ENCODE measurements at regions not wholly inside any gene's neighbourhood (a gene's known extent, or its start where the extent isn't known, plus 50 kb on each side); places are given as distances from the start of the nearest gene placed in this dataset.
"Not testable (repeated sequence)": the region's sequence is repeated elsewhere in the genome, so short reads cannot be mapped to it uniquely, and the experiment has no call there.

GRCh38 chrX:129347291-129347690, 176.0 kb downstream of the SMARCA1 start:
- TF ChIP-seq, protein P1, sequence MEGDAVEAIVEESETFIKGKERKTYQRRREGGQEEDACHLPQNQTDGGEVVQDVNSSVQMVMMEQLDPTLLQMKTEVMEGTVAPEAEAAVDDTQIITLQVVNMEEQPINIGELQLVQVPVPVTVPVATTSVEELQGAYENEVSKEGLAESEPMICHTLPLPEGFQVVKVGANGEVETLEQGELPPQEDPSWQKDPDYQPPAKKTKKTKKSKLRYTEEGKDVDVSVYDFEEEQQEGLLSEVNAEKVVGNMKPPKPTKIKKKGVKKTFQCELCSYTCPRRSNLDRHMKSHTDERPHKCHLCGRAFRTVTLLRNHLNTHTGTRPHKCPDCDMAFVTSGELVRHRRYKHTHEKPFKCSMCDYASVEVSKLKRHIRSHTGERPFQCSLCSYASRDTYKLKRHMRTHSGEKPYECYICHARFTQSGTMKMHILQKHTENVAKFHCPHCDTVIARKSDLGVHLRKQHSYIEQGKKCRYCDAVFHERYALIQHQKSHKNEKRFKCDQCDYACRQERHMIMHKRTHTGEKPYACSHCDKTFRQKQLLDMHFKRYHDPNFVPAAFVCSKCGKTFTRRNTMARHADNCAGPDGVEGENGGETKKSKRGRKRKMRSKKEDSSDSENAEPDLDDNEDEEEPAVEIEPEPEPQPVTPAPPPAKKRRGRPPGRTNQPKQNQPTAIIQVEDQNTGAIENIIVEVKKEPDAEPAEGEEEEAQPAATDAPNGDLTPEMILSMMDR (IDR thresholded peaks at IDR 0.05; ENCODE audit: insufficient read depth, low read length, poor library complexity, severe bottlenecking): no peak
- TF ChIP-seq EZH2phosphoT487 (conservative IDR thresholded peaks at IDR 0.05; ENCODE audit: low read length): no peak
- no peaks in the 10 kb centered on the region for H3K79me2 ChIP-seq (ENCODE audit: insufficient read depth, low read length)
- no peaks in the 10 kb centered on the region for H3K9me2 ChIP-seq (replicated peaks; ENCODE audit: insufficient read depth, low read length)
- H3K27ac ChIP-seq (ENCODE audit: low read depth, low read length): no peak overlapping the region
- H3F3A ChIP-seq (ENCODE audit: insufficient read depth): no peaks in the 10 kb centered on the region
- no peaks in the 10 kb centered on the region for H3K9me3 ChIP-seq (ENCODE audit: insufficient read depth, low read length)
- no peaks in the 10 kb centered on the region for H3K27me3 ChIP-seq (ENCODE audit: low read length)
- H3K36me3 ChIP-seq (ENCODE audit: low read length): no peaks in the 10 kb centered on the region
- no peak overlapping the region for H3K9ac ChIP-seq (ENCODE audit: low read length)
- no peaks in the 10 kb centered on the region for H4K20me1 ChIP-seq (ENCODE audit: low read depth, low read length)
- H3K4me3 ChIP-seq (ENCODE audit: insufficient read depth, low read length, poor library complexity, severe bottlenecking): no peak overlapping the region
- no peak overlapping the region for H3K4me2 ChIP-seq (ENCODE audit: low read depth, low read length, poor library complexity, severe bottlenecking)
- no peak overlapping the region for H2AFZ ChIP-seq (ENCODE audit: low read depth, low read length, severe bottlenecking)

DNA sequence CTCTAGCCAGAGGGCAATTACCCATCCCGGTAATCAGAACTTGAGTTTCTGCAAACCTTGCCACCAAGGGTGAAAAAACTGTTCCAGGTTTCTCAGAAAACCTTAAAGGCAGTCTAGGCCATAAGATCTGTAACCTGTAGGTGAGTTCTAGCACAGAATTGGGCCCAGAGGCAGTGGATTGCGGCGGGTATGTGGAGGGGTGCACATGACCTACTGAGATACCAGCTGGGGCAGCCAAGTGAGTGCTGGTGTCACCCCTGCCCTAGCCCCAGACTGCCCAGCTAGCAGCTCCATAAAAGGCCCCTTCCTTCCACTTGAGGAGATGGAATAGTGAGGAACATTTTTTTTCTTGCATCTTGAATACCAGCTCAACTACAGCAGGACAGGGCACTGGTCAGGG, 176.7 kb downstream of the SMARCA1 start:
- Histone ChIP-seq H4K20me1 (ENCODE audit: low read depth, low read length) (no peaks in the 10 kb centered on the region), H3K27ac (ENCODE audit: low read depth, low read length) (no peak overlapping the region), H3K9me3 (ENCODE audit: insufficient read depth, low read length) (no peaks in the 10 kb centered on the region), H3K36me3 (ENCODE audit: low read length) (no peaks in the 10 kb centered on the region), H2AFZ (ENCODE audit: low read depth, low read length, severe bottlenecking) (no peak overlapping the region), H3F3A (ENCODE audit: insufficient read depth) (no peaks in the 10 kb centered on the region), H3K79me2 (ENCODE audit: insufficient read depth, low read length) (no peaks in the 10 kb centered on the region), H3K27me3 (ENCODE audit: low read length) (no peaks in the 10 kb centered on the region), H3K9ac (ENCODE audit: low read length) (no peak overlapping the region), H3K4me2 (ENCODE audit: low read depth, low read length, poor library complexity, severe bottlenecking) (no peak overlapping the region), H3K4me3 (ENCODE audit: insufficient read depth, low read length, poor library complexity, severe bottlenecking) (no peak overlapping the region), H3K9me2 (replicated peaks; ENCODE audit: insufficient read depth, low read length) (no peaks in the 10 kb centered on the region)
- TF ChIP-seq, protein P1 (IDR thresholded peaks at IDR 0.05; ENCODE audit: insufficient read depth, low read length, poor library complexity, severe bottlenecking): no peak
- TF ChIP-seq EZH2phosphoT487 (conservative IDR thresholded peaks at IDR 0.05; ENCODE audit: low read length): no peak

GRCh38 chrX:129337264-129337663, 186.0 kb downstream of the SMARCA1 start:
- H2AFZ ChIP-seq (ENCODE audit: low read depth, low read length, severe bottlenecking); H3K4me3 ChIP-seq (ENCODE audit: insufficient read depth, low read length, poor library complexity, severe bottlenecking); H3K9ac ChIP-seq (ENCODE audit: low read length); H3K9me2 ChIP-seq (replicated peaks; ENCODE audit: insufficient read depth, low read length); H3F3A ChIP-seq (ENCODE audit: insufficient read depth); H3K4me2 ChIP-seq (ENCODE audit: low read depth, low read length, poor library complexity, severe bottlenecking); H4K20me1 ChIP-seq (ENCODE audit: low read depth, low read length); H3K27ac ChIP-seq (ENCODE audit: low read depth, low read length); H3K27me3 ChIP-seq (ENCODE audit: low read length); H3K79me2 ChIP-seq (ENCODE audit: insufficient read depth, low read length); H3K36me3 ChIP-seq (ENCODE audit: low read length); H3K9me3 ChIP-seq (ENCODE audit: insufficient read depth, low read length): not testable (repeated sequence)

GRCh38 chrX:129323115-129323514, 200.2 kb downstream of the SMARCA1 start:
- no peak overlapping the region for H3K27ac ChIP-seq (ENCODE audit: low read depth, low read length)
- no peak overlapping the region for H3K4me3 ChIP-seq (ENCODE audit: insufficient read depth, low read length, poor library complexity, severe bottlenecking)
- H2AFZ ChIP-seq (ENCODE audit: low read depth, low read length, severe bottlenecking): no peak overlapping the region
- H3K9me3 ChIP-seq (ENCODE audit: insufficient read depth, low read length): no peaks in the 10 kb centered on the region
- H3K9ac ChIP-seq (ENCODE audit: low read length): no peak overlapping the region
- H3K27me3 ChIP-seq (ENCODE audit: low read length): no peaks in the 10 kb centered on the region
- TF ChIP-seq EZH2phosphoT487 (conservative IDR thresholded peaks at IDR 0.05; ENCODE audit: low read length): no peak
- TF ChIP-seq, protein P1 (IDR thresholded peaks at IDR 0.05; ENCODE audit: insufficient read depth, low read length, poor library complexity, severe bottlenecking): no peak
- no peaks in the 10 kb centered on the region for H3K9me2 ChIP-seq (replicated peaks; ENCODE audit: insufficient read depth, low read length)
- no peaks in the 10 kb centered on the region for H3K79me2 ChIP-seq (ENCODE audit: insufficient read depth, low read length)
- H4K20me1 ChIP-seq (ENCODE audit: low read depth, low read length): no peaks in the 10 kb centered on the region
- H3K4me2 ChIP-seq (ENCODE audit: low read depth, low read length, poor library complexity, severe bottlenecking): no peak overlapping the region
- H3F3A ChIP-seq (ENCODE audit: insufficient read depth): no peaks in the 10 kb centered on the region
- no peaks in the 10 kb centered on the region for H3K36me3 ChIP-seq (ENCODE audit: low read length)

Data from SU-DHL-6 (cell line).